ENCODE measurements at regions not wholly inside any gene's neighbourhood (a gene's known extent, or its start where the extent isn't known, plus 50 kb on each side); places are given as distances from the start of the nearest gene placed in this dataset.

DNA sequence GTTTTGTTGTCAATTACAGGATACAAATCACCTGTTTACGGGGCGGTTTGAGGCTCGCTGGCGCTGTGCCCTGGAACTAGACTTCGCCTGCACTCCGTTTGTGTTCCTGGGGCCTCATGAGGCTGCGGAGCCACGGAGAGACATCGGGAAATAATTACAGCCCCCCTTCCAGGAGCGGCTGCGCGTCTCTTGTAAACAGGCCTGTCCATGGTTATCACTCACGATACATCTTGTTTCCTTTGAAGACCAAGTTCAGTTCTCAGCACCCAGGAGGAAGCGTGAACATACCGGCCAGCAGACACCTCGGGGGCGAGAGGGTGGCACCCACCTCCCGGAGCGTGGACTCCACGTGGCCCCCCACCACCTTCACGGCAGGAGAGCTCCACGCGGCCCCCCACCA is 297.1 kb upstream of the IRX4 start:
- TF ChIP-seq POLR2A (IDR thresholded peaks at IDR 0.05; ENCODE audit: low read length) (no peak), GATA1 (IDR thresholded peaks at IDR 0.05; ENCODE audit: low read depth, low read length) (no peak)
